Umbilical cord (tissue), 1 donor: ENCODE measurements at regions not wholly inside any gene's neighbourhood (a gene's known extent, or its start where the extent isn't known, plus 50 kb on each side); places are given as distances from the start of the nearest gene placed in this dataset.
"Not testable (repeated sequence)": the region's sequence is repeated elsewhere in the genome, so short reads cannot be mapped to it uniquely, and the experiment has no call there.

ENCODE experiments used
- DNase-seq: peaks from one replicate; pipeline ENCODE4 v3.0.0-alpha.2; 2015; ENCODE audit warnings: low spot score

DNA sequence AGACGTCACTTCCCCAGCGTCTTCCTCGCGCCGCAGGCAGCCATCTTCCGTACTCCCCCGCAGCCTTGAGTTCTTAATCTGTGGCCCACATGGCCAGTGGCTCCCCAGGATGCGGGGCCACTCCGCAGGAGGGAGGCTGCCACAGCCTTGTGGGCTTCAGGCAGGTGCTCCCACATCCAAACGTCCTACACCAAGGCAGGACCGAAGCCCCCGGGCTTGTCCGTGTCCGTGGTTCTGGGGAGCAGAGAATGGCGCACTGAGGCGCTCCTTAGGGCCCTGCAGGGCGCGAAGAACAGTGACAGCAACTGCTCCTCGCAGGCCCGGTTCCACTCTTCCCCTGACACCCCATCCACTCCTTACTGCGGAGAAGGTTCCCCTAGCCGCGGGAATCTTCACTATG, 755.8 kb downstream of the PRIM2 start:
- no peak for DNase-seq

DNA sequence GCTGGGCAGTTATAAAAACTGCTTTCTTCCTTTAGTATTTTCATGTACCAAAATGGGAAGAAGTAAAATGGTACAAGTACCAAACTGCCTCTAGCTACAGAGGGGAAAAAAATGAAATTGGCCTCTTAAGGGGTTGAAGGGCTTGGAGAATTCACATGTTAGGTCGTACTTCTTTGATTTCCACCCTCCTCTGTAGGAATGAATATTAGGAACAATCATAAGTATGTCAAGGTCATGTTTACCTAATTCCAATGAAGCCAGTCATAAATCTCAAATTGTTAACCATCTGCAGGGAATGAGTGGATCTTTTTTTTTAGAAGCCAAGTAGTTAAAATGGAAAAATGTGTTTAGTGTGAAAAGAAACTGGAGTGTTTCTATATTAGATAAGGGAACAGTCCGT, 772.6 kb downstream of the PRIM2 start:
- not testable (repeated sequence) for DNase-seq

DNA sequence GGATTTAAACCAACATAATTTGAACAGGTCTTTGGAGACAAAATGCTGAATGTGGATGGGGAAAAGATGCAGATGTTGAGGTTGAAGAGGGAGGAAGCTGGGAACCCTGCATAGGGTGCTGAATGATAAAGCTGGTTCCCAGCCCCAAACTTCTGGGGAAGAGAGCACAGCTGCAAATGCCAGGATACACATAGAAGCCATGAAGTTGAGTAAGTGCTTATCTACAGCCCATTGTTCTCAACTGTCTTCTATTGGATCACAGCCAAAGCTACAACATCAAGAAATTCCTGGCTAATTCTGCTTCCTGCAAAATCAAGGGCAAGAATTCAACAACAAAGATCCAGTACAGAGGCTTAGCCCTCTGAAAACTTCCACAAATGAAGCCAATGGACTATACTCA, 779.8 kb downstream of the PRIM2 start:
- DNase-seq, result not testable (repeated sequence)

DNA sequence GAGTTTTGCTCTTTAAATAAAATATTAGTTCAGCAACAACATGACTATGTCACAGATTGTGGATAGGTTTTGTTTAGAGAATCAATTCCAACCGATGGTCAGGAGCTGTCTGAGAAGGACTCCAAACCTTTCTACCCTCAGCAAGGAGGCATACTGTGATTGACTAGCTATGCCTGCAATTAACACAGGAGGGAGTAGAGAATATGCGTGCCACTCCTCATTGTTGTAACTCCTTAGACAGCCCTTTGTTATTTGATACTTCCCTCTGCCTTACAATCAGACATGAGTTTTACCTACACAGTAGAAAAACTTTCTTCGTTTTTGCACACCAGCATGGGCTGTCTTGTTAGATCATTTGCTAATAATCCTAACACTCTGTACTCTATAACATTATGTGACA, 796.5 kb downstream of the PRIM2 start:
- no peak for DNase-seq

DNA sequence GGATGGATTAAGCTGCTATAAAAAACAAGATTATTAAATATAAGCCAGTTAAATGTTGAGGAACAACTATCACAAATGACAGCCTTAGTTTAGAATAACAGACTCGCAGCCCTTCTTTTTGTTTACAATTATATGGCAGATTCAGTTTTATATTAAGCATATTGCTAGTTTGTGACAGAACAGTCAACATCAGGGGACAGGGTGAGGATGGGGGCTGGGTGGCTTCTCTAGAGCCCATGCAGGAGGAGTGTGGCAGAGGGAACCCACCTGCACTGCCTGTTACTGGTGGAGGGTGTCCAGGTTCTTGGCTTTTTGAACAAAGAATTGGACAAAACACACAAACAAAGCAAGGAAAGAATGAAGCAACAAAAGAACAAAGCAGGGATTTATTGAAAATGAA, 799.7 kb downstream of the PRIM2 start:
- not testable (repeated sequence) for DNase-seq

DNA sequence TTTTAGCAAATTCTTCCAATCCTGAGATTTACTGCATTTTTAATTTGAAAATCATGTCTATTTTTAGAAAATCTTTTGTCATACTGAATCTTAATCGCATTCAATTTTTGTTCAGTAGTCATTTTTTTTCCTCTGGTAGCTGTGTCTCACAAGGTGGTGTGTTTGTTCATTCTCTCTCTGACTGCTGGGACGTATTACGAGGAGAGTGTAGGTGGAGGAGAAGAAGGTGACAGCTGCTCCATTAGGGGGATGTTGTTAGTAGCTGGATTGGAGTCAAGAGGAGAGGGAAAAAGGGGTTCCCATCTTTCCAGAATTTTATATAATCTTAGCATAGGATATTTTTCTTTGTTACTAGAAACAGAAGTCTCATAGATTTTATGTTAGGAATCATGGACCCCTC, 804.2 kb downstream of the PRIM2 start:
- not testable (repeated sequence) for DNase-seq

DNA sequence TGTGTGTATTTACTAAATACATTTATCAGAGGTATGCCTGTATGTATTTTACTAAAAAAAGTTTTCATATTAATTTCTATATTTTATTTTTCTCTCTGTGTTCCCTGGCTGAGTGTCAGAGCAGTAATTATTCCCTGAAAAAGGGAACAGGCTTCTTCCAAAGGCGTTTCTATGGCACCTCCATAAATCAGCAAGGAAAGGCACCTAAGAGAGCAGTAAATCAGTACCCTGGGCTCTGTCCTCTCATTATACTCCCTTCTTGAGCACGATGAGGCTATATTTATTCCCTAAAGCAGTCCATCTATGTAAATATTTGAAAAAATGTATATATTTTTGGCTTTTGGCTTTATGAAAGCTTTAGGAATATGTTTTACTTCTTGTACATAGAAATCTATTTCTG, 806.3 kb downstream of the PRIM2 start:
- DNase-seq, result not testable (repeated sequence)

DNA sequence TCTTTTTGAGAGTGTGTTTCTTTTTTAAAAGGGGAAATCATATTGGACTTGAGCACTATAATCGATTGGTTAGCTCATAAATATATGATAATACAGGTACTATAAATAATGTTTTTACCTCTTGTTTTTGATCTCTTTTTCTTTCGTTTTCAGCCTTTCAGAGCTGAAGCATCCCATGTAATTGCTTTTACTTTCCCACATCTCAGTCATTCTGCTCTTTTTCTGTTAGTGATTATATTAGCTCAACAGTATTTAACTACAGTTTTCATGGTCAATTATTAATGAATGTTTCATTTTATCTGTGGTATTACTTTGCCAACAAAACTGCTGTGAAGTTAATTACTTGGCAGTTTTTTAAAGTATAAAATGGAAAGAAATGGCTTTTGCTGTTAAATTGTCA, 811.1 kb downstream of the PRIM2 start:
- not testable (repeated sequence) for DNase-seq

DNA sequence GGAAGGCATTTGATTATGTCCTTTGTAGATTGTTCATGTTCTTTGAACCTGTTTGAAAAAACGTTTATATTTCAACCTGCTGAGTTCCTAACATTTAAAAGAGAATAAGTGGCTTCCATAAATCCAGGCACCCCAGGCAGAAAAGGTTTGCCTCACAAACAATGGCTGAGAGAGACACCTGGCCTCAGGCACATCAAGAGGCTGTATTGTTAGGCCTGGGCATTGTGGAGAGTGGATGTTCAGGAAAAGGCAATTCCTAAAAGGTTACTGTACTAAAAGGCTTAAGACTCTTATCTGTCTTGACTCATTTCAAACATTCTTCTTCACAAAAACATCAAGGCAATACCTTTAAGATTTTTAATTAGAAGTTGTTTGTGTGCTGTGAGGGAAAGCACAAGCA, 811.7 kb downstream of the PRIM2 start:
- not testable (repeated sequence) for DNase-seq

DNA sequence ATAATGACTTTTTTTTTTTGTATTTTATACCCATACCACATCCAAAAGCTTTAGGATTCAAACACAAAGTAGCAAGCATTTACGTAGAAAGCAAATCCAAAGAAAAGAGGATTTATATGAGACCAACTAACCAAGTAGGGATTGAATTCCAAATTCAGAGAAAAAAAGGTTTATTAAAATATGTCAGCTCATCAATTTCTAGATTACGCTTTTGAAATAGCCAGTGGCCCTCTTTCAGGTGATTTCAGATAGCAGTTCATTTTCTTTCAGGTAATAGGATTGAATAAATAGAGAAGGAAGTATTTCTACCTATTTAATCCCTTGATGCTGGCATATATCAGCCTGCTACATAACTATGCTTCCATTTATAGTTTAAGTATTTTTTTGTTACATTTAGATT, 822.3 kb downstream of the PRIM2 start:
- not testable (repeated sequence) for DNase-seq

DNA sequence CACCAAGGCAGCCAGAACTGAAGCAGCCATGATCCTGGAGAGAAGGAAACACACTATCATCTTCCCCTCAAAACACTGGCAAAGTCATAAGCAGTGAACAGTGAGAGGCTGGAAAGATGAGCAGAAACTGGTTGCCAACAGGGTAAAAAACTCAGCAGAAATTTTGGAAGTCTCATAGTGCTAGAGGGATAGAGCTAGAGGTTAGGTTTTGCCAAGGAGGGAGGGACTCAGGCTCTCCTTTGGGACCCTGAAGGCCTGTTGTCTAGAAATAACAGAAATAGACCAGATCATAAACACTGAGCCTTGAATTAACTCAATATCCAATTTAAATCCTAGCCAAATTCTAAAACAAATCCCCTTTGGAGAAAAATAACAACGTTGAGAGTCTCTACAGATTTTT, 853.6 kb downstream of the PRIM2 start:
- DNase-seq, result not testable (repeated sequence)

DNA sequence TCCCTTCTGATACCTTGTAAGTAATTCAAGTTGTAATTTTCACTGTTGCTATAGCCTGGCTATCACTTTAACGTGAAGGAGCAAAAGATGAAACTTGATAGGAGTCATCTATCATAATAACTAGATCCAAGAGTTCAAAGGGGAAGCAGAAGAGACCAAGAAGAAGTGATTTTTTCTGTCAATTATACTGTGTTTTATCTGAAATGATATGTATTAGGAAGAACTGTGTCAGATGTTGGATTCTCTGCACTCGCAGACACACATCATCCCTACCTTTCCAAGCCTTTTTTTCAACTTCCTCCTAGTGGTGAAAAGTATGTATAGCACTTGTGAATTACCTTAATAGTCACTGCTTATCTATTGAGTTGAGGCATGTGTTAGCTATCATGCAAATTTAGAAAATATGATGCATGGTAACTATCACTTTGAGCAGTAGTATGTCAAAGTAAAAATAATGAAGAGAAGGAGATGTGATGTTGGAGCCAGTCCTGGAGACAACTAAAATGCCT, 864.2 kb downstream of the PRIM2 start:
- DNase-seq, result not testable (repeated sequence)

DNA sequence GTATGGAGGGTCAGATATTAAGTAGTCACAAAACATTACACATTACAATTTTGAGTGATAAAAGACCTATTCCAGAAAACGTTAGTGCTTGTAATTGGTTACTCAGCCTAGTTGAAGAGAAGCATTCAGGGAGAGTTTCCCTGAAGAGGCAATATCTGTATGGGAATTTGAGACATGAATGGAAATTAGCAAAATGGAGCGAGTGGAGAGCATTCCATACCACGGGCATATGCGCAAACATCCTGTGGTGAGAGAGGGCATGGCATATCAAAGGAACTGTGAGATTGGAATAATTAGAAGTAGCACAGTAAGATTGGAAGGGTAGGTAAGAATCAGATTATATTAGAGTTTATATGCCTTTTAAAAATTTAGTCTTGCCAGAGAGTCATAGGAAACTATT, 867.9 kb downstream of the PRIM2 start:
- not testable (repeated sequence) for DNase-seq

DNA sequence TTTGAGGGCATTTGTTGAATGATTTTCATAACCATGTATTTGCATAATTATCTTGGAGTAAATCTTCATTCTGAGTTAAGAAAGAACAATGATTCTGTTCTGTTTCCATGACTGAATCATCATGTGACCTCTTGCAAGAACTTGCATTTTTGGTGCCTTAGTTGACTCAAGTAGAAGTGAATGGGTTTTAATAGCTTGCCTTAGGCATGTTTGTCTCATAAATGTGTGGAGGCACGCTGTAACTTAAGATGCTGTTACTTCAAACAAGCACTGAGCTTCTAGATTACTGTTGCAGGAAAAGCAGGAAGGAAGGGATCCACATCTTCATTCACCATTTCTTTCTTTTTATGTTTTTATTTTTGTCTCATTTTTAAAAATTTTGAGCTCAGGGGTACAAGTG, 875.8 kb downstream of the PRIM2 start:
- not testable (repeated sequence) for DNase-seq

DNA sequence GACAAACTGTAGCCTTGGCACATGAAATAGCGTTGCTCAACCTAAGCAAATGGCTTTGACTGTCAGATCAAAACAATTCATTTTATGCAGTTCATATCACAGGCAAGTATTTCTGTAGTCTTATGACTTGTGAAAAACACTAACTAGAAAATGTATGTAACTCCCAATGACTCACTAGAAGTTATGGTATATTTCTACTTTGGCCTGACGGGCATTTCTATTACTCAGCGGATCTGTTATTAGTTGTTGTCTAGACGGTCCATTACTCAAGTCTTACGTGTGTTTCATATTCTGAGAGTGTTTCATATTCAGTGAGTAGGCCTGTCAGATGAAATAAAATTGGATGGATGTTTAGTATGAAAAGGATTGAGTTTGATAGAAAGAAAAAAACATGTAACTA, 880.9 kb downstream of the PRIM2 start:
- no peak for DNase-seq

DNA sequence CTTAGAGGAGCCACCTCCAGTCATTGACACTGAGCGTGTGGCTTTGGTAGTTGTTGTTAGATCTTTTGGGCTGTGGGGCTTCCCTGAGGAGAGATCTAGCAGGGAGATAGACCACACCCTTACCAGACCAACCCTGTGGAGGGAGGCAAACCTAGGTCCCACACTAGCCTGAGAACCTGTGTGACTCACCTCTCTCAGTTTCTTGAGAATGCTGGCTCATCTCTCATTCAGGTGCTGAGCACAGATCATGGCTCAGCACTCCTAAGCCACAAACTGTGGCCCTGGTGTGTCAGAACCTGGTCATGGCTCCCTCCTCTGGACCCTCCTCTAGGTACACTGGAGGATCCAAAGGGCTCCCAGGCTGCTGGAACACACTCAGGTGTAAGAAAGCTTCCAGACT, 919.7 kb downstream of the PRIM2 start:
- DNase-seq, result not testable (repeated sequence)

DNA sequence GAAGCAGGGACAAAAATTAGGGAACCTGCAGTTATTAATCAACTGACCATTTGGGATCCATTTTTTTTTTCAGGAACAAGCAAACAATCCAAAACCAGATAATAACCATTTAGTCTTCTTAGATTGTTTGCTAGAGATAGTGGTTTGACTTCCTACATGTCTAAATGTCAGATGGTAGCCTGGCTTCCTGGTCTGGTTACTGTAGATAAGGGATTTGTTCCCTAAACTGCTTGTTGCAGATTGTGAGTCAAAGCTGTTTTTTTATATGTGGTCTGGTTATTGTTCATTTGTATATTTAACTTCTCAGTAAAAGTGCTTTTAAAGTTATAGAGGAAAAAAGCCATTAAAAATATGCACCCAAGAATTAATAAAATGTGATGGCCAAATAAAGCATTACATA, 921.0 kb downstream of the PRIM2 start:
- DNase-seq, result not testable (repeated sequence)

DNA sequence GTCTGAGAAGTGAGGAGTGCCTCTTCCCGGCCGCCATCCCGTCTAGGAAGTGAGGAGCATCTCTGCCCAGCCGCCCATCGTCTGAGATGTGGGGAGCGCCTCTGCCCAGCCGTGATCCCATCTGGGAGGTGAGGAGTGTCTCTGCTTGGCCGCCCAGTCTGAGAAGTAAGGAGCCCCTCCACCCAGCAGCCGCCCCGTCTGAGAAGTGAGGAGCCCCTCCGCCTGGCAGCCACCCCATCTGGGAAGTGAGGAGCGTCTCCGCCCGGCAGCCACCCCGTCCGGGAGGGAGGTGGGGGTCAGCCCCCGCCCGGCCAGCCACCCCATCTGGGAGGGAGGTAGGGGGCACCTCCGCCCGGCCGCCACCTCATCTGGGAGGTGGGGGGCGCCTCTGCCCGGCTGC, 940.2 kb downstream of the PRIM2 start:
- DNase-seq, result not testable (repeated sequence)

DNA sequence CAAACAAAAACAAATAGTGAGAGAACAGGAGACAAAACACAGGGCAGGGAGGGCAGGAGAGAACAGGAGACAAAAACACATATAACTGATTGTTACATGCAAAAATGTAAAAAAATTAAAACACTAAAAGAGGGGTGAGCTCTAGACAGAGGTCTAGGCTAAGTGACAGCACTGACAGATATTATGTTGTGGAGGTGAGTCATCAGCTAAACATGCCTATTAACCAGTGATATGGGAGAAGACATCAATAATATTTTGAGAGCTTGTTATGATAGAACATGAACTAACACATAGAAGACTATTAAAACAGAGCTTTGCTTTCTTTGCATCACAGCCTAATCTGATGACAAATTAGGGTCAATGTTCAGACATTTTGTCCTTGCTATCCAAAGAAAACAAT, 972.7 kb downstream of the PRIM2 start:
- DNase-seq, result no peak

DNA sequence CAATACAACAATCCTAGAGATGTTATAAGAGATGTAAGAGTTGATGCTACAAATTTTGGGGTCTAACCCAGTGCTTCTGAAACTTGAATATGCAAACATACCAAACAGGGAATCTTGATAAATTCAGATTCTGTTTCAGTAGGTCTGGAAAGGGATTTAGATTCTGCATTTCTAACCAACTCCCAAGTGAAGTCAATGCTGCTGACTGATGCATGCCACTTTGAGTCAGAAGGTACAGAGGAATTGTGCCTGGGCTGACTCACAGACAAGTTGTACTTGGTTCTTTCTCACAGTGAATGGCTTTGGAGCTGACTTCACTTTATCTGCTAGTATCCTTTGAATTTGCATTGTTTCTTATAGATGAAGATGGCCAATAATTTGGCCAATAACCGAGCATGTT, 973.9 kb downstream of the PRIM2 start:
- not testable (repeated sequence) for DNase-seq

DNA sequence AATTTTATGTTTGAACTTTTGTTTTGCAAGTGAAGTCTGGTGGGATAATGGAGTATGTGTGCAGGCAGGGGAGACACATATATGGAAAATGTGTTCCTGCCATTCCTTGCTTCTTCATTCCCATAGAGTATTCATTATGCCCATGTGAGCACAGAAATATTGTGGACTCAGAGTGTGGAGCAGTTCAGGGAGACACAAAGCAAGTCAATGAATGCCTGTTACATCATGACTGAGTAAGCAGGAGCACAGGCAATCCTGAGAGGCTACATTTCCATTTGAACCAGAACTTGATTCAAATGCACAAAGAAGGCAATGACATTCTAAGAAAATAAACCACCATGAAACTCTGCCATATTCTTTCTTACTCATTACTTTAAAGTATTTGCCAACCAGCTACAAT, 990.5 kb downstream of the PRIM2 start:
- not testable (repeated sequence) for DNase-seq

DNA sequence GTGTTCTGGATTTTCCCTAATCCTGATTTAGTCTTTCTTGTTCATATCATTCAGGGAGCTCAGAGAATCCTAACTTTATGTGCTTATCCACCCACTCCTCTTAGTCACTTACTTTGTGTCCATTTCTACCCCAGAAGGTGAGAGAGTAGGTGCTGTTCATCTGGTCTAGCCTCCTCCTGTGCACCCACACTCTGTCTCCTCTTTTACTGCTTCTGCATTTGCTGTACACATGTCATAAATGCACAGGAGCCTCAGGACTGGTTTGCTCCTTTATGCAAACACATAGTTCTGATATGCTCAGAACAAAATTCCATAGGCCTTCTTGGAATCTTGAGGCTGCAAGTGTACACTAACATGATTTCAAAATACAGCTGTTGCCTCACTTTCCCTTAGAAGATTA, 1014.7 kb downstream of the PRIM2 start:
- not testable (repeated sequence) for DNase-seq

DNA sequence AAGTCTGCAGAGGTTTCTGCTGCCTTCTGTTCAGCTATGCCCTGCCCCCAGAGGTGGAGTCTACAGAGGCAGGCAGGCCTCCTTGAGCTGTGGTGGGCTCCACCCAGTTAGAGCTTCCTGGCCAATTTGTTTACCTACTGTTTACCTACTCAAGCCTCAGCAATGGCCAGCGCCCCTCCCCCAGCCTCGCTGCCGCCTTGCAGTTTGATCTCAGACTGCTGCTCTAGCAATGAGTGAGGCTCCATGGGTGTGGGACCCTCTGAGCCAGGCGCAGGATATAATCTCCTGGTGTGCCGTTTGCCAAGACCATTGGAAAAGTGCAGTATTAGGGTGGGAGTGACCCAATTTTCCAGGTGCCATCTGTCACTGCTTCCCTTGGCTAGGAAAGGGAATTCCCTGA, 1024.9 kb downstream of the PRIM2 start:
- DNase-seq, result not testable (repeated sequence)

DNA sequence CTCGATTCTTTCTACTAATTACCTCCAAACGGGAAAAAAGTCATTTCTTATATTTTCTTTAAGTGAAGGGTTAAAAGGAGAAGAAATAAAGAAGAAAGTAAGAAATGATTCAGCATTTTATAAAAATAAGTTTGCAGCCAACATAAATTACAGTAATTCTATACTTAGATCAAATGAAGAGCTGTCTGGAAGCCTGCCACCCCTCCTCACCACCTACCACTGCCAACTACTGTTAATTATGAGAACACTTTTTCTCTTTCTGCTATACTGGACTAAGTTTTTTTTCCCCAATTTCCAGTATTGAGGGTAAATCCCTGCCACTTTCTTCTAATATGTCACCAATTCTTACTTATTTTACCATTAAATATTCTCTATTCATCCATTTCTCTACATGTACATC, 1030.1 kb downstream of the PRIM2 start:
- not testable (repeated sequence) for DNase-seq
